ENCODE measurements at regions not wholly inside any gene's neighbourhood (a gene's known extent, or its start where the extent isn't known, plus 50 kb on each side); places are given as distances from the start of the nearest gene placed in this dataset.
"Not testable (repeated sequence)": the region's sequence is repeated elsewhere in the genome, so short reads cannot be mapped to it uniquely, and the experiment has no call there.

DNA sequence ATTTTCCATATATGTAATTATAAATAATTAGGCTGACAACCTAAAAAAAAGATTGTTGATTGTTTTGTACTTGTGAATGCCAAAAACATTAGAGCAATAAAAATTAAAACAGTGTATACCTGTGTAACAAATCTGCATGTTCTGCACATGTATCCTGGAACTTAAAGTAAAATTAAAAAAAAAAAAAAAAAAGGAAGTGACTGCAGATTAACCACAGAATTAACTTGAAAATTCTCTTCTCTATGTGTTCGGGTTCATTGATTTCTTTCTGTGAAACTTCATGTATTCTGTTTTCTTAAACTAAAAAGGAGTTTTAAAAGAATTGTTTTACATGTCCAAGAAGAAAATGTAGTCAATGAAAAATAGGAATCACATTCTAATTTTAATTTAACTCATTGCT lies 95.7 kb downstream of the FASLG start:
- no peak for DNase-seq (ENCODE audit: low read depth)

- DNase-seq (ENCODE audit: low read depth): no peak
Observed at GRCh38 chr1:172755099-172755498, 96.2 kb downstream of the FASLG start.

- DNase-seq (ENCODE audit: low read depth): no peak
Observed at GRCh38 chr1:172756024-172756423, 97.1 kb downstream of the FASLG start.

DNA sequence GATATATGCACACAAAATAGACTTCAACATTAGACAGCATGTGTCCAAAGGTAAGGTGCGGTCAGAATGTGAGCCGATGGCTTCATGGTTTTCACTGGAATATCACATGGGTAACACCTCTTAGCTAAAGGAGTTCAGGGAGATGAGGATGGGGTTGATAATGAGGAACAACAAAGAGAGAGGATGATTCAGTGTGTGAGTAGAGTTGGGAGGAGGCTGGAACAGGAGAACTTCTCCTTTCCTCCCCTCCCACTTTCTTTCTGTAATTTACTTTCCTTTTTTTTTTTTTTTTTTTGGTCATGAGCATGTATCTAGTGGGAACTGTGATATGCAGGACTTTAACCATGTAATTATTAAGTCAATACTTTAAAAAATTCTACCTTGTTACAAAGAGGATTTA lies 99.4 kb downstream of the FASLG start:
- DNase-seq (ENCODE audit: low read depth): no peak

- no peak for DNase-seq (ENCODE audit: low read depth)
Observed at GRCh38 chr1:172760121-172760520, 101.2 kb downstream of the FASLG start.

GRCh38 chr1:172761581-172762486 lies 102.9 kb downstream of the FASLG start:
- DNase-seq (ENCODE audit: low read depth): no peak

GRCh38 chr1:172763057-172763456 lies 104.2 kb downstream of the FASLG start:
- no peak for DNase-seq (ENCODE audit: low read depth)

DNA sequence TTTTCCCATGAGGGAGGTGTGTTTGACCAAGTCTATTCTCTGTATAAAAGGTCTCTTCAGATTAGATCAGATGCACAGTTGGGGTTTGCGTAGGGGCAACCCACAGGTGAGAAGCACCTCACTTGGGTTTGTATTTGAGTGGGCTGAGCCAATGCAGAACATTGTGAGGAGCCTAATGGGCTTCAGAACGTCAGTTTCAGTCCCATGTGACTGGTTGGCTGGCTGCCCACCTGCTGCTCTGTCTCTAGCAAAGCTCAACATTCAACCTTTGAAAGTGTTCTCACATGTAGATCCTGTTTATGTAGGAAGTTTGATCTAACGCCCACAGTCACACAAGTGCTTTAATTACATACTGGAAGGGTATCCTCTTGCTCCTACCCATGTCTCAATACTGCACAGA lies 105.5 kb downstream of the FASLG start:
- DNase-seq (ENCODE audit: low read depth): peak; percentile 7

GRCh38 chr1:172766462-172766861 lies 107.6 kb downstream of the FASLG start:
- no peak for DNase-seq (ENCODE audit: low read depth)

DNA sequence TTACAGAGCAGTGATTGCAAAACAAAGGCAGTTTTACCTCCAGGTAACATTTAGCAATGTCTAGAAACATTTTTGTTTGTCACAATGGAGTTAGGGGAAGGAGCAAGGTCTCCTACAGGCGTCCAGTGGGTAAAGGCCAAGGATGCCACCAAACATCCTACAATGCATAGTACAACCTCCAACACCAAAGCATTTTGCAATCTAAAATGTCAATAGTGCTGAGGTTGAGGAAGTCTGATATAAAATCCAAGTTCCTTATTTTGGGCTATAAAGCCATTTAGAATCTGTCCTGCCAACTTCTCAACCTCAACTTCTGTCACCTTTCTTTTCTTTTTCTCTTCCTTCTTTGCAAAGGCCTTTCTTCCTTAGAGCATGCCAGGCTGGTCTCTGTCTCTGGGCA lies 111.2 kb downstream of the FASLG start:
- no peak for DNase-seq (ENCODE audit: low read depth)

DNA sequence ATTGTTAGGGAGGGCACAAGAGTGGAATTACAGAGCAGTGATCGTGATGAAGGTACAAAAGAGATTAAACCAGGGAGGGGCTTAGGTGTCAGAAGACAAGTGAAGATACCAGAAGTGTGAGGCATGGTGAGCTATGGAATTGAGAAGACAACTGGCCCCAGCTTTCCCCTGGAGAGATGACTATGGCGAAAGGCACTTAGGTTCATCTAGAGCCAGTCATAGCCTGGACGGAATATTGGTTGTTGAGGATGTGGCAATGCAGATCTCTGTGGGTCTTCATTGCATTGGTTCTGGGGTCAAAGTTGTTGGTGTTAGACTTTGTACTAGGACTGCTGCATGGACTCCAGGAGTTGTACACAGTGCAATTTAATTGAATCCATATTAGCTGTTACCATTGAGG lies 115.7 kb downstream of the FASLG start:
- no peak for DNase-seq (ENCODE audit: low read depth)

GRCh38 chr1:172775606-172776005 lies 116.7 kb downstream of the FASLG start:
- DNase-seq (ENCODE audit: low read depth): no peak

DNA sequence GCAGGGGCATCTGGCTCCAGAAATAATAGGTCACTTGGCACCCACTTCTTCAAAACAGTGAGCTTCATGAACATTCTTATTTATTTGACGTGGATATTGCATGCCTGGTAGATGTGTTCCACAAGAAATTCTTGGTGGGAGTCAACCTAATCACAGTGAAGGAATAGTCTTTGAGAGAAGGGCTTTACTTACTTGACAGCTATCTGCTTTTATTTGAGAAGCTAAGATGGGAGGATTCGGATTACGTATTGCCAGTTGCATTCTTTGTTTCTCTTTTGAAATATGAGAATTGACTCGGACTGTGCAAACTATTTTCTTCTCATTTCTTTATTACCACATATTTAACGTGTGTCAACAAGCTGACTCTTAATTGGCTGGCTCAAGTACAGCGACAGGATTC lies 117.2 kb downstream of the FASLG start:
- no peak for DNase-seq (ENCODE audit: low read depth)

DNA sequence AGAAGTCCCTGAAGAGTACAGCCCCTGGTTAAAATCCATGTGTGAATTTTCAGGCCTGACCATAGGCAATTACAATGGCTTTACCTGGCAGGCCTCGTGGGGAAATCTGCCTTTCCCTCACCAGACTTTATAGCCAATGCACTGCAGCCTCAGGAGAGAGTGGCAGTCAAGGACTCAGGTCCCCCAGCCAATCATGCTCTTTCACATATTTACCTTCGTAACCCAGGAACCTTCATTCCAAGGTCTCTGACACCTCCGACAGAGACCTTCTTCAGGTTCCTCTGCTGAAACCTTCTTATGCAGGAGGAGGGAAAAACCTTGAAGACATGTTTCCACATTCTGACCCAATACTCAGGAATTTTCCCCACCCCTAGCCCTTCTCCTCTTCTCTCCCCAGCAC lies 118.9 kb downstream of the FASLG start:
- DNase-seq (ENCODE audit: low read depth): no peak

DNA sequence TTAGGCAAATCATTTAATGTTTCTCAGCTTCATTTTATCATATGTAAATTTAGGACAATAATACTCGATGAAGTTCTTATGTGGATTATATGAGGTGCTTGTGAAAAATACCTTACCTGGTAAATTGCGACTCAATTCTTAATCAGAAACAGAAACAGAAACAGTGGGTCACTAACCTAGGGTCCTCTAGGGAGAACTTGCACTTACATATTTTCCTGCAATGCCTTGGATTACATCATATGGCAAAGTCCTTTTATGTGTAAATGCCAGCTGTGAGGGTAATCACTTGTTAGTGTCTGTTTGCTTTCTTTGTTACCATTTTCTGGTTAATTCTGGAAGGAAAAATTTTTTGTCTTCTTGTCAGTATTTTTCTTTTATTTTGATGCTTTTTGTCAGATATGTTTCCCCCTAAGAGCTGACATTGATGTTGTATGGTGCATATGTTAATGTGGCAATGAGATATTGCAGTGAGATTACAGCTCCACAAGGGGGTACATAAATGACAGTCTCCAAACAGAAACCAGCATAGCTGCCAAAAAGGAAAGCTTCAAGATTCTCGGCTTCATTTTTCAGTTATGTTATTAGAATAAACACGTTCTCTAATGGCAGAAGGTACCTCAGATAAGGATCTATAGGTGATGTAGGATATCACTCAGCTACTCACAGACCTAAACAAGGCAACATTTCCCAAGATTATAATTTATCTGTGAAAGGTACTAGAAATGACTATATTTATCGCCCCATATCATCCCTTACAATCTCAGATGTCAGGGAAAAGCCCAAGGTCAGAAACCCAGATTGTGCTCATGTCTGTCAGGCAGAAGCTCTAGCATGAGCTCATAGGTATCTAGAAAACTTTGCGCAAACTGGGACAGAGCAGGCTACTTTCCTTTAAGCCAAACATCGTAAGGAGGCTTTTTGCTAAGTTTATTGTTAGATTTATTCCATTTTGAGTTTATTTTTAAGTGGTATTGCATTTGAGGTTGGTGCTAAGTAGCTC lies 119.9 kb downstream of the FASLG start:
- DNase-seq (ENCODE audit: low read depth): no peak

- DNase-seq (ENCODE audit: low read depth): no peak
Observed at GRCh38 chr1:172779491-172779890, 120.6 kb downstream of the FASLG start.

GRCh38 chr1:172781513-172782140 lies 122.7 kb downstream of the FASLG start:
- DNase-seq (ENCODE audit: low read depth): no peak

GRCh38 chr1:172789840-172790239 lies 130.9 kb downstream of the FASLG start:
- DNase-seq (ENCODE audit: low read depth): no peak

- DNase-seq (ENCODE audit: low read depth): no peak
Observed at GRCh38 chr1:172790245-172790644, 131.3 kb downstream of the FASLG start.

- DNase-seq (ENCODE audit: low read depth): no peak
Observed at GRCh38 chr1:172793823-172794222, 134.9 kb downstream of the FASLG start.

GRCh38 chr1:172795741-172796140 lies 136.8 kb downstream of the FASLG start:
- DNase-seq (ENCODE audit: low read depth): no peak

DNA sequence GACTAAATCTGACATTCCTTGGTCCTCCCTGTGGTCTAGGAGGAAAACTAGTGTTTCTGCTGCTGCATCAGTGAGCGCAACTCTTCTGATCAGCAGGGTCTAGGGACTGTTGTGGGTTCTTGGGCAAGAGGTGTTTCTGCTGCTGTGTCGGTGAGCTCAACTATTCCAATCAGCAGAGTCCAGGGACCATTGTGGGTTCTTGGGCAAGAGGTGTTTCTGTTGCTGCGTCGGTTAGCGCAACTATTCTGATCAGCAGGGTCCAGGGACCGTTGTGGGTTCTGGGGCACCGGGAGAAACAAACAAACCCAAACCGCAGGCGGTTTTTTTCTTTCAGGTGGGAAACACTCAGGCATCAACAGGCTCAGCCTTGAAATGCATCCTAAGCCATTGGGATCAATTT lies 140.9 kb downstream of the FASLG start:
- not testable (repeated sequence) for DNase-seq (ENCODE audit: low read depth)
